Sciatic nerve (tissue), 2 donors: ENCODE measurements at regions not wholly inside any gene's neighbourhood (a gene's known extent, or its start where the extent isn't known, plus 50 kb on each side); places are given as distances from the start of the nearest gene placed in this dataset.
"Not testable (repeated sequence)": the region's sequence is repeated elsewhere in the genome, so short reads cannot be mapped to it uniquely, and the experiment has no call there.

Source experiments
- ATAC-seq: fragments of 200-7000 bp; cut with Tn5 transposase; one replicate; pipeline ENCODE4 v1.9.1; 2020; ENCODE audit warnings: mild to moderate bottlenecking, moderate library complexity
- DNase-seq: peaks from one replicate; pipeline ENCODE4 v3.0.0-alpha.2; 2020; ENCODE audit warnings: low spot score
- intact Hi-C: fragments of 100-400 bp; cut with DNase I; formaldehyde crosslinking; loops from one replicate; pipeline ENCODE4 v1.14.2; 2022
- donor health status: DM: no; HTN: no; CAD: no.
- donor health status: DM: no; HTN: no; CAD: no.

DNA sequence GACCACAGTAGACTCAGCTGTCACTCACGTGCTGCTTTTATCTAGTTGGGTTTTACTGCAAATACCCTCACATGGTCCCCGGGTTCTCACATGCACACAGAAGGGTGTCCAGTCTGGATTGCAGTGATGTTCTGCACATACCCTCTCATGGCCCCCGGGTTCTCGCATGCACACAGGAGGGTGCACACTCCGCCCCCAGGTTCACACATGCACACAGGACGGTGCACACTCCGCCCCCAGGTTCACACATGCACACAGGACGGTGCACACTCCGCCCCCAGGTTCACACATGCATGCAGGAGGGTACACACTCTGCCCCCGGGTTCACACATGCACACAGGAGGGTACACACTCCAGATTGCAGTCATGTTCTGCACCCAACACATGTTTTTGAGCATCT lies 224.3 kb downstream of the ERMARD start:
- DNase-seq = peak; percentile 37
- no peak for ATAC-seq
- intact Hi-C loops = no loop called here

GRCh38 chr6:169975286-169975685 lies 223.9 kb downstream of the ERMARD start:
- DNase-seq (no peak), ATAC-seq (no peak)
- intact Hi-C loops = no loop called here

DNA sequence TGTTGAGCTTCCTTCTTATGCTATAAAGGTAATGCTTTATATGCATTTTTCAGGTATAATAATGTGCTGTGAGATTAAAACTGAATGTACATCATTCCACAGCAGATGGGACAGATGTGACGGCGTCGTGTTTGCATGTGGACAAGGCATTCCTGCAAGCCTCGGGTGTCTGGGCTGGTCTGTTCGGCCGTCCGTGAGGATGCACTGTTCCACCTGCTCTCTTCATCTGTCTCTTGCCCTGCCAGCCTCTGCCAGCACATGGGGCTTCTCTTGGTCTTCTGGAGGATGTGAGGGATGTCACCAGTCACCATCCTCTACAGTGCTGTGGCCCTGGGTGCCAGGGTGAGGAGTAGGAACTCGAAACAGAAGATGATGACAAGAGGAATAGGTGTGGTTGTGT lies 223.2 kb downstream of the ERMARD start:
- no peak for ATAC-seq
- DNase-seq = no peak
- intact Hi-C loops = no loop called here

GRCh38 chr6:169973588-169974467 lies 222.4 kb downstream of the ERMARD start:
- intact Hi-C loops, ATAC-seq, DNase-seq: not testable (repeated sequence)

GRCh38 chr6:169972736-169973135 lies 221.3 kb downstream of the ERMARD start:
- intact Hi-C loops = no loop called here
- no peak for DNase-seq
- ATAC-seq = no peak

DNA sequence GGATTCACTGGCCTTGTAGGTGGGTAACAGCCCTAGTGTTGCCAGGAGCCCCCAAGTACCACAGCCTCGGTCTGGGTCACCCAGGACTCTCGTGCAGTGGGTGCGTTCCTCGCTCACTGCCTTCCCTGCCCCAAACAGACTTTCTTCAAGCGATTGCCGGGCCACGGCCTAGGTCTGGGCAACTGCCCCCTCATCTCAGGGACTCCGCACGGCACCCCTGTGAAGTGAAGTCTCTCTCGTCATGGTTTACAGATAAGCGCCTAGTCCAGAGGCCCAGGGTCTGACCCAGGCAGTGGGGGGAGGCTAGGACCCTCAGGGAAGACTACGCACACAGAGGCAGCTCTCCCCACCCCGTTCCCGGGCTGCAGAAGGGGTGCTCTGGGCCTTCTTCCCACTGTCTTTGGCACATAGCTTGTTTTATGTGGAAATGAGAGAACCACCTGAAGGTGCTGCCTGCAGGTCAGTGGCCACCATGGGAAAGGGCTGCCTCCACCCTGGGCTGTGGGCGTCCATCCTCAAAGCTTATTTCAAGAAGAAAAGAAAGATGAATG lies 220.8 kb downstream of the ERMARD start:
- DNase-seq (peak; percentile 49), ATAC-seq (no peak)
- intact Hi-C loops = no loop called here

GRCh38 chr6:169971081-169971861 lies 219.8 kb downstream of the ERMARD start:
- no peak for ATAC-seq
- intact Hi-C loops = no loop called here

DNA sequence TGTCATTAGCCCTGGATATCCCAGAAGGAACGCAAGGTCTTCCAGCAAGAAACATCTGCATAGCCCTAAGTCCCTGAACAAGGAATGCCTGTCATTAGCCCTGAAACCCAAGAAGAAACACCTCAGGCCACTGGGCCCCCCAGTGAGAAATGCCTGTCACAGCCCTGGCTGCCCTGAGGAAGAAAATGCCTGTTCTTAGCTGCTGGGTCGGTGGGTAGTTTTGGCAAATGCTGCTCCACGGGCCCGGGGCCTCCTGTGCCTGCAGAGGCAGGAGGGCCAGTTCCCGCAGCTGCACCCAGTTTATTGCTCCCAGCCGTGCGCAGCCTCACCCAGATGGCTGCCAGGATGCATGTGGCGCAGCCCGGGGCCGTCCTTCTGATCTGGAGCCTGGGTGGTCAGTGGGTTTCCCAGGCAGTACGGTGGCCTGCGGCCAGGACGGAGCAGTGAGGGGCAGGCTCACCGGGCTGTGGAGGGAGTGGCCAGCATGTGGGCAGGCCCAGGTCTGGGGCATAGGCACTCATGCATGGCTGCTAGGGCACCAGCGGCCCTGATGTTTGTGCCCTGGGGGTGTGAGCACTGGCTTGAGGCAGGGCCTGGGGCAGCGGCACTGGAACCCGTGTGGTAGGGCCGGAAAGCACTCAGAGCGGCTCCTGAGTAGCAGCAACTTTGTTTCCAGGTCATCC lies 219.0 kb downstream of the ERMARD start:
- DNase-seq (no peak), ATAC-seq (no peak)
- intact Hi-C loops = no loop called here

More at GRCh38 chr6:169971081-169971861, 219.8 kb downstream of the ERMARD start:
- DNase-seq = no peak

DNA sequence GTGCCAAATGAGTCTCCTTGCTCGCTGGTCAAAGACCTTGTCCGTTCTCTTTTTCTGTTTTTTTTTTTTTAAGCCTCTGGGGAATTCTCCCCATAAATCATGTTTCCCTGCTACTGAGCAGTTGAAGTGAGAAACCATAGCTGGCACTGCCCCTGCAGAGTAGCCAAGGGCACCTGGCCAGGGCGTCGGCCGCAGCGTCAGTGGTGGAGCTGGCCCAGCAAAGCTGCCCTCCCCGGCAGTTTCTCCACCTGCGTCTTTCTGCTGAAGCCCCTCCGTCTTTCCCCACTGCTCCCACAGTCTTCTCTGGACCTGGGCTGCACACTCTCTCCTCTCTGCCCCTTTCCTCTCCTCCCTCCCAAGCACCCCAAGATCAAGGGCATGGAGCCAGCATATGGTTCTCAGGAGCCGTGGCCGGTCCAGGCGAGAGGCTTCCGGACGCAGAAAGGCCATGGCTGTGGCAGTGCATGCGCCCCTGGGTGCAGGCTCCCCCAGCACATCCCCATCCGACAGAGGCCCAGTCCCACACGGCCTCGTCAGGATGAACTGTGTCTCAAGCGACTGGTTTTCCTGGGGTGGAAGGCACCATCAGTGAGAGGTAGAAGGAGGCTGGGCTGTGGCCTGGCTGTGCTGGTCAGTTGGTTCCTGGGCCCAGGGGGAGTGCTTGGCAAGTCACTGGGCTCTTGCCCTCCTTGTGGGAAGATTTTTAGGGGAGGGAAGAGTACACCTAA lies 218.1 kb downstream of the ERMARD start:
- ATAC-seq = no peak
- intact Hi-C loops = no loop called here
- peak; percentile 49 for DNase-seq

GRCh38 chr6:169968541-169969270 lies 217.3 kb downstream of the ERMARD start:
- no peak for ATAC-seq
- intact Hi-C loops = no loop called here
- DNase-seq = no peak

DNA sequence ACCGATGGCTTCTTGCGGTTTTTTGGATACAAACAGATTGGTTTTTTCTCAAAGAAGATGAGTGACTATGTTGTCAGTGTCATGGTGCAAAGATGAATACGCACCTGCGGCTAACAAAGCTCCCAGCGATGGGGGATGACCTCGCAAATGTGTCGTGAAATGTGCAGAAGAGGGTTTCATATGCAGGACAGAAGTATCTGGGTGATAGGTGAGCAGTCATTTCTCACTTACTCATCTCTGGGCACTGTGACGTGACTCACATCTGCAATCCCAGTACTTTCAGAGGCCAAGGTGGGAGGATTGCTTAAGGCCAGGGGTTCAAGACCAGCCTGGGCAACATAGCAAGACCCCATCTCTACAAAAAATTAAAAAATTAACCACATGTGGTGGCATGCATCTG lies 216.3 kb downstream of the ERMARD start:
- intact Hi-C loops = no loop called here
- DNase-seq = no peak
- no peak for ATAC-seq

DNA sequence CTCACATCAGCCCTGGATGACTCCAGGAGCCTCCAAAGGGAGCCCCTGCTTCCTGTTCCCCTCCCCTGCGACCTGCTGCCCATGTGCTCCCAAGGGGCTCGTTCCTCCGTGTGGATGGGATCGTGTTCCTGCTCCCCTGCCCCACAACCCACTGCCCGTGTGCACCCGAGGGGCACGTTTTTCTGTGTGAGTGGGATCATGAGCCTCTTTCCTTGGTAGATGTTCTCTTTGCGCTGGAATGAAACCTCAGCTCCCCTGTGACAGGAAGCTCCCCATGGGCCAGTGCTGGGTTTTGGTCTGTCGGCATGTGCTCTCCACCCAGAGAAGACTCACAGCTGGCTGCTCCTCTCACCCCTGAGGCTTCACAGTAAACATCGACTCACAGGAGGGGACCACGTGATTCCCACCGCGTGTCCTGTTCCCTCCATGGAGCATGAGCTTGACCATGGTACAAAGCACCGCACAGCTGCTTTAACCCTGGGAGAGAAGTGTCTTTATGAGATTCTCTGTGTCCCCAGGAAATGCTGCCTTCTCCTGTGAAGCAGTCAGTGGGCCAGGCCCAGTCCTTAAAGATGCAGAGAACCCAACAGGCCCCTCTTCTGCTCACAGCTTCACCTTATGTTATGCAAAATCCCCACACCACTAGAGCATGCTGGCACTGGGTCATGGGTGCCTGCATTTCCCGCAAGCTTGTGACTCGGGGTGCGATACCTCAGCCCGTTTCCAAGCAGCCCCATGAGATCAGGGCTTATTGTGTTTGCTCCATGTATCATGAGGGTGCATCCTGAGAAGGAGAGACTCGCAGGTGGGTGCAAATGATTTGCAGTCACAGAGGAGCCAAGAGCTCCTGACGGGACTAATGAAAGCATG lies 215.1 kb downstream of the ERMARD start:
- no peak for ATAC-seq
- peak; percentile 49 for DNase-seq
- intact Hi-C loops = no loop called here

DNA sequence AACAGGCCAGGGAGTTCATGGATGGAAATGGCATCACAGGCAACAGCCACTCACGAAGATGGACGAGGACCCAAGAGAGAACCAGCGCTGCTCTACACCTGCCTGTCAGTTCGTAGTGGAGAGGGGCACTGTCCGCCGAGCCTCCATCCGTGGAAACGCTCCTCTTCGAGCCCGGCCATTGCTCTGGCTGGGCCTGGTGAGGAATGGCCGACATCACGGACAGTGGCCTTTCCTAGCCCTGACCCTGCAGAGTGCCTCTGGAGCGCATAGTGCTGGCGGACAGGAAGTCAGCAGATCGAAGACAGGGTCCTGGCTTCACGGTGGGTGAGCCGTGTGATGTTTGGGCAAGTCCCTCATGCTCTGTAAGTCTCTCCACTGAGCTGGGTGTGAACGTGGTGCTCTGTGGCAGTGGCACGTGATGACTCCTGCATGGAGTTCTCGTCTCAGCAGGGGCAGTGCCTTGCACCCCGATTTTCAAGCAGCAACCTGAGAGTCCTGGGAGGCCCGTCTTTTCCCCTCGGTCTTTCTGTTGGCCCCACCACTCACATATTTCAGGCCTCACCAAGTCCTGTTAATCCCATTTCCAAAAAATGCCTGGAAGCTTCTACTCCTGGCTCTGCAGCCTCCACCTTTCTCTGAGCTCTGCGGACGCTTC lies 214.4 kb downstream of the ERMARD start:
- DNase-seq = no peak
- ATAC-seq = no peak
- intact Hi-C loops = no loop called here

DNA sequence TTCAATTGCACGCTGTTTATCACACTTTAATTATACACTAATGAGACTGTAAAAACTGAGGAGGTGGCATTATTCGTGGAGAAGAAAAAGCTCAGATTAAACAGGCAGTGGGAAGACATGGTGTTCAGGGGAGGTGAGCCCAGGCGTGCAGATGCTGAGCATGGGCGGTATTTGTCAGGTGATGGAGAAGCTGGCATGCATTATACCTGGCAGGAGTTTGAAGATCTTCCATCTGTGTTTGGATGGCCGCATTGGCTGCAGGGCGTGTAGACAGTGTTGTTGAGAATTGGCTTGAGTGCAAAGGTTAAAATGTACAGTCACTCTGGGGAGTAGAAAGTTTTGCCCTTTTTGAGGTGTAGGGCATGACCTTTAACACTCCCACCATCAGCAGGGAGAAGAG lies 213.8 kb downstream of the ERMARD start:
- ATAC-seq (no peak), DNase-seq (no peak)
- intact Hi-C loops = no loop called here

DNA sequence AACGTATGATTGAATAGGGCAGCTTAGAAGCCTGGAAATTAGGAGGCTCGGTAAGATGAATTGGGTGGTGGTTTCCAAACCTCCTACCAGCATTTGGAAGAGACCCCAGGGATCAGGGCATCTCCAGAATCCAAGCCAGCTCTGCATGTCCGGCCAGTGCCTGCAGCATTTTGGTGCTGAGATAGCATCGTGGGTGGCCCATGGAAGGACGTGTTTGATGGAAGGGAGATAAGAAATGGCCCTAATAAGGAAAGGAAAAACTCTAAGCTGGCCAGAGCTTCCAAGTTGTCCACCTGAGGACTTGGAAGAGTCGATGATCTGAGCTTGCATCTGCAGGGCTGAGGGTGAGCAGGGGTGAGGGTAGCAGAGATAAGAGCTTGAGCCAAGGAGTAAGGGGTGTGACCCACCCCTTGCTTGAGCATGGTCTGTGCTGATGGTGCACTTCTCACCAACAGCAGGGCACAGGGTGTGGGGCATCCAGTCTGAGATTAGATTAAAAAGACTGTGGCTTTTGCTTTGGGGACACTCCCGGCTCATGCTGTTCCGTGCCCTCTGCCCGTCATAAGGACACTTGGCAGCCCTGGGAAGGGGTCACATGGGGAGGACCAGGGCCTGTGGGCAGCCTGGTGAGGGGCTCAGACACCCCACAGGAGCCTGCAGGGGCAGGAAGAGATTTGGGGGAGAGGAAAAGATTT lies 213.2 kb downstream of the ERMARD start:
- ATAC-seq (no peak), DNase-seq (no peak)
- intact Hi-C loops = no loop called here

GRCh38 chr6:169963581-169964297 lies 212.3 kb downstream of the ERMARD start:
- intact Hi-C loops = no loop called here
- ATAC-seq (no peak), DNase-seq (peak; percentile 45)
